SK-N-SH treated with all-trans-retinoic acid at 6 μM for 48 hours (cell line): ENCODE measurements at regions not wholly inside any gene's neighbourhood (a gene's known extent, or its start where the extent isn't known, plus 50 kb on each side); places are given as distances from the start of the nearest gene placed in this dataset.

ENCODE experiments used
- ATAC-seq: fragments of 200-7000 bp; cut with Tn5 transposase; 3 replicates; pipeline ENCODE4 v1.9.1; 2020; ENCODE audit warnings: mild to moderate bottlenecking, moderate library complexity
- ARNTL ChIP-seq: fragments of 450-650 bp; formaldehyde crosslinking; IDR thresholded peaks from 2 replicates; pipeline ENCODE4 v1.5.0; 2020; ENCODE audit warnings: low read depth, mild to moderate bottlenecking, moderate library complexity, borderline replicate concordance
- BACH2 ChIP-seq: fragments of 250-450 bp; sonication (Bioruptor Pico); IDR thresholded peaks from 2 replicates; pipeline ENCODE4 v1.9.0; 2021; ENCODE audit warnings: mild to moderate bottlenecking, borderline replicate concordance
- CSDC2 ChIP-seq: fragments of 250-450 bp; sonication (Bioruptor Pico); IDR thresholded peaks from 2 replicates; pipeline ENCODE4 v1.5.0; 2020; ENCODE audit warnings: mild to moderate bottlenecking, moderate library complexity
- ESRRG ChIP-seq: fragments of 250-450 bp; sonication (Bioruptor Pico); IDR thresholded peaks from 2 replicates; pipeline ENCODE4 v1.6.1; 2021; ENCODE audit warnings: mild to moderate bottlenecking
- GLIS3 ChIP-seq: fragments of 250-450 bp; sonication (Bioruptor Pico); IDR thresholded peaks from 2 replicates; pipeline ENCODE4 v1.5.0; 2020; ENCODE audit warnings: mild to moderate bottlenecking, moderate library complexity
- ISL1 ChIP-seq: fragments of 250-450 bp; sonication (Bioruptor Pico); IDR thresholded peaks from 2 replicates; pipeline ENCODE4 v2.1.2; 2022; ENCODE audit warnings: mild to moderate bottlenecking, moderate library complexity
- OSR1 ChIP-seq: fragments of 250-450 bp; sonication (Bioruptor Pico); IDR thresholded peaks from 2 replicates; pipeline ENCODE4 v1.8.0; 2022; ENCODE audit warnings: moderate library complexity, mild to moderate bottlenecking, inconsistent platforms
- PPARA ChIP-seq: fragments of 250-450 bp; sonication (Bioruptor Pico); IDR thresholded peaks from 2 replicates; pipeline ENCODE4 v1.5.0; 2020; ENCODE audit warnings: mild to moderate bottlenecking, borderline replicate concordance
- RARB ChIP-seq: fragments of 250-450 bp; sonication (Bioruptor Pico); IDR thresholded peaks from 2 replicates; pipeline ENCODE4 v1.8.0; 2021; ENCODE audit warnings: mild to moderate bottlenecking, moderate library complexity
- SNAI2 ChIP-seq: fragments of 250-450 bp; sonication (Bioruptor Pico); IDR thresholded peaks from 2 replicates; pipeline ENCODE4 v1.5.0; 2020; ENCODE audit warnings: mild to moderate bottlenecking, moderate library complexity
- TCF4 ChIP-seq: fragments of 250-450 bp; sonication (Bioruptor Pico); IDR thresholded peaks from 2 replicates; pipeline ENCODE4 v1.8.0; 2021; ENCODE audit warnings: mild to moderate bottlenecking, moderate library complexity, borderline replicate concordance
- ZC3H10 ChIP-seq: fragments of 250-450 bp; sonication (Bioruptor Pico); IDR thresholded peaks from 2 replicates; pipeline ENCODE4 v1.5.1; 2021; ENCODE audit warnings: mild to moderate bottlenecking, moderate library complexity
- ZFP3 ChIP-seq: fragments of 250-450 bp; sonication (Bioruptor Pico); IDR thresholded peaks from 2 replicates; pipeline ENCODE4 v1.5.0; 2020; ENCODE audit warnings: mild to moderate bottlenecking, moderate library complexity
- ZFP30 ChIP-seq: fragments of 450-650 bp; formaldehyde crosslinking; IDR thresholded peaks from 2 replicates; pipeline ENCODE4 v1.5.0; 2022; ENCODE audit warnings: mild to moderate bottlenecking, moderate library complexity
- ZNF70 ChIP-seq: fragments of 450-650 bp; formaldehyde crosslinking; IDR thresholded peaks from 2 replicates; pipeline ENCODE4 v1.5.0; 2020; ENCODE audit warnings: mild to moderate bottlenecking, moderate library complexity
- TF ChIP-seq, protein P1 (sequence below): fragments of 250-450 bp; sonication (Bioruptor Pico); IDR thresholded peaks from 2 replicates; pipeline ENCODE4 v1.5.1; 2021; ENCODE audit warnings: mild to moderate bottlenecking, moderate library complexity
- TF ChIP-seq, protein P2 (sequence below): fragments of 250-450 bp; sonication (Bioruptor Pico); IDR thresholded peaks from 2 replicates; pipeline ENCODE4 v1.8.0; 2021; ENCODE audit warnings: low read depth, mild to moderate bottlenecking, moderate library complexity, borderline replicate concordance
- TF ChIP-seq, protein P3 (sequence below): fragments of 250-450 bp; sonication (Bioruptor Pico); IDR thresholded peaks from 2 replicates; pipeline ENCODE4 v1.5.1; 2020; ENCODE audit warnings: low read depth, mild to moderate bottlenecking, moderate library complexity
- TF ChIP-seq, protein P4 (sequence below): fragments of 250-450 bp; sonication (Bioruptor Pico); IDR thresholded peaks from 2 replicates; pipeline ENCODE4 v1.8.0; 2020; ENCODE audit warnings: mild to moderate bottlenecking, moderate library complexity, borderline replicate concordance
- TF ChIP-seq, protein P5 (sequence below): fragments of 250-450 bp; sonication (Bioruptor Pico); IDR thresholded peaks from 2 replicates; pipeline ENCODE4 v1.5.0; 2020; ENCODE audit warnings: mild to moderate bottlenecking, moderate library complexity

DNA sequence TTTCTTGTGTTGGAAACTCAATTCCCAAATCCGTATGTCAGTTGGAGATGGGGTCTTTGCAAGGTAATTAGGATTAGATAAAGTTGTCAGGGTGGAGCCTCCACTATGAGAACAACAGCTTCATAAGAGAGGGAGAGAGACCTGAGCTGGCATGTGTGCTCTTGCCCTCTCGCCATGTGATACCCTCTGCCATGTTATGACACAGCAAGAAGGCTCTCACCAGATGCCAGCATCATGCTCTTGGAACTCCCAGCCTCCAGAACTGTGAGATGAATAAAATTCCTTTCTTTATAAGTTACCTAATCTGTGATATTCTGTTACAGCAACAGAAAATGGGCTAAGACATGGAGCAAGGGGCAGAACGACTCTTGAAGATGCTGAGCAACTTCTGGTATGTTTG is 201.9 kb upstream of the BOD1L1 start:
- no peak for ATAC-seq
- TF ChIP-seq ISL1 (CRISPR knock-in tag) (no peak), ARNTL (no peak), ESRRG (CRISPR knock-in tag) (no peak), GLIS3 (CRISPR knock-in tag) (no peak), TCF4 (no peak), OSR1 (no peak), PPARA (no peak), SNAI2 (no peak), ZFP3 (no peak), ZNF70 (CRISPR knock-in tag) (no peak)
- TF ChIP-seq, protein P1, sequence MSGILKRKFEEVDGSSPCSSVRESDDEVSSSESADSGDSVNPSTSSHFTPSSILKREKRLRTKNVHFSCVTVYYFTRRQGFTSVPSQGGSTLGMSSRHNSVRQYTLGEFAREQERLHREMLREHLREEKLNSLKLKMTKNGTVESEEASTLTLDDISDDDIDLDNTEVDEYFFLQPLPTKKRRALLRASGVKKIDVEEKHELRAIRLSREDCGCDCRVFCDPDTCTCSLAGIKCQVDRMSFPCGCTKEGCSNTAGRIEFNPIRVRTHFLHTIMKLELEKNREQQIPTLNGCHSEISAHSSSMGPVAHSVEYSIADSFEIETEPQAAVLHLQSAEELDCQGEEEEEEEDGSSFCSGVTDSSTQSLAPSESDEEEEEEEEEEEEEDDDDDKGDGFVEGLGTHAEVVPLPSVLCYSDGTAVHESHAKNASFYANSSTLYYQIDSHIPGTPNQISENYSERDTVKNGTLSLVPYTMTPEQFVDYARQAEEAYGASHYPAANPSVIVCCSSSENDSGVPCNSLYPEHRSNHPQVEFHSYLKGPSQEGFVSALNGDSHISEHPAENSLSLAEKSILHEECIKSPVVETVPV (CRISPR knock-in tag) = no peak
- TF ChIP-seq, protein P2, sequence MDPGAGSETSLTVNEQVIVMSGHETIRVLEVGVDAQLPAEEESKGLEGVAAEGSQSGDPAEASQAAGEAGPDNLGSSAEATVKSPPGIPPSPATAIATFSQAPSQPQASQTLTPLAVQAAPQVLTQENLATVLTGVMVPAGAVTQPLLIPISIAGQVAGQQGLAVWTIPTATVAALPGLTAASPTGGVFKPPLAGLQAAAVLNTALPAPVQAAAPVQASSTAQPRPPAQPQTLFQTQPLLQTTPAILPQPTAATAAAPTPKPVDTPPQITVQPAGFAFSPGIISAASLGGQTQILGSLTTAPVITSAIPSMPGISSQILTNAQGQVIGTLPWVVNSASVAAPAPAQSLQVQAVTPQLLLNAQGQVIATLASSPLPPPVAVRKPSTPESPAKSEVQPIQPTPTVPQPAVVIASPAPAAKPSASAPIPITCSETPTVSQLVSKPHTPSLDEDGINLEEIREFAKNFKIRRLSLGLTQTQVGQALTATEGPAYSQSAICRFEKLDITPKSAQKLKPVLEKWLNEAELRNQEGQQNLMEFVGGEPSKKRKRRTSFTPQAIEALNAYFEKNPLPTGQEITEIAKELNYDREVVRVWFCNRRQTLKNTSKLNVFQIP (CRISPR knock-in tag) = no peak

DNA sequence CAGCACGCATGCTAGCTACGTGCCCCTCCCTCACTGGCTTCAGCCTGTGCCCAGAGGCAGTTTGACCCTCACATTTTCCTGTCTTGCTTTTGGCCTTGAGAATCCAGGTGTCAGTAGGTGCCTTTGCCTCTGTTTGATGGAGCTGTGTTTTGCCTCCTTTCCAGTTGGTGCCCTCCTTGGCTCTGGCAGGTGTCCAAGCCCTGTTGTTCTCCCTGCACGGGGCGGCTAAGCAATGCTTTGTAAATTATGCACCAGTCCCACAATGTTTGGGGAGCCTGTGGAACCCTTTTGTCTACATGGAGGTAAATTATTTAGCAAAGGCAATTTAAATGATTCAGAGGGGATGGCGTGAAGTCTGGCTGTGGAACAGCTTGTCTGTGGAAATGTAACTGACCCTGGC is 202.9 kb upstream of the BOD1L1 start:
- TF ChIP-seq SNAI2 (no peak), RARB (CRISPR knock-in tag) (no peak), CSDC2 (CRISPR knock-in tag) (no peak), ZFP3 (no peak), BACH2 (CRISPR knock-in tag) (no peak), ZNF70 (CRISPR knock-in tag) (no peak), ZFP30 (CRISPR knock-in tag) (no peak), ISL1 (CRISPR knock-in tag) (no peak), TCF4 (no peak), ZC3H10 (CRISPR knock-in tag) (no peak), GLIS3 (CRISPR knock-in tag) (no peak), ARNTL (no peak), OSR1 (no peak)
- TF ChIP-seq, protein P1 (CRISPR knock-in tag) = no peak
- TF ChIP-seq, protein P2 (CRISPR knock-in tag) = no peak
- TF ChIP-seq, protein P3, sequence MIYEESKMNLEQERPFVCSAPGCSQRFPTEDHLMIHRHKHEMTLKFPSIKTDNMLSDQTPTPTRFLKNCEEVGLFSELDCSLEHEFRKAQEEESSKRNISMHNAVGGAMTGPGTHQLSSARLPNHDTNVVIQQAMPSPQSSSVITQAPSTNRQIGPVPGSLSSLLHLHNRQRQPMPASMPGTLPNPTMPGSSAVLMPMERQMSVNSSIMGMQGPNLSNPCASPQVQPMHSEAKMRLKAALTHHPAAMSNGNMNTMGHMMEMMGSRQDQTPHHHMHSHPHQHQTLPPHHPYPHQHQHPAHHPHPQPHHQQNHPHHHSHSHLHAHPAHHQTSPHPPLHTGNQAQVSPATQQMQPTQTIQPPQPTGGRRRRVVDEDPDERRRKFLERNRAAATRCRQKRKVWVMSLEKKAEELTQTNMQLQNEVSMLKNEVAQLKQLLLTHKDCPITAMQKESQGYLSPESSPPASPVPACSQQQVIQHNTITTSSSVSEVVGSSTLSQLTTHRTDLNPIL (CRISPR knock-in tag) = no peak
- TF ChIP-seq, protein P4, sequence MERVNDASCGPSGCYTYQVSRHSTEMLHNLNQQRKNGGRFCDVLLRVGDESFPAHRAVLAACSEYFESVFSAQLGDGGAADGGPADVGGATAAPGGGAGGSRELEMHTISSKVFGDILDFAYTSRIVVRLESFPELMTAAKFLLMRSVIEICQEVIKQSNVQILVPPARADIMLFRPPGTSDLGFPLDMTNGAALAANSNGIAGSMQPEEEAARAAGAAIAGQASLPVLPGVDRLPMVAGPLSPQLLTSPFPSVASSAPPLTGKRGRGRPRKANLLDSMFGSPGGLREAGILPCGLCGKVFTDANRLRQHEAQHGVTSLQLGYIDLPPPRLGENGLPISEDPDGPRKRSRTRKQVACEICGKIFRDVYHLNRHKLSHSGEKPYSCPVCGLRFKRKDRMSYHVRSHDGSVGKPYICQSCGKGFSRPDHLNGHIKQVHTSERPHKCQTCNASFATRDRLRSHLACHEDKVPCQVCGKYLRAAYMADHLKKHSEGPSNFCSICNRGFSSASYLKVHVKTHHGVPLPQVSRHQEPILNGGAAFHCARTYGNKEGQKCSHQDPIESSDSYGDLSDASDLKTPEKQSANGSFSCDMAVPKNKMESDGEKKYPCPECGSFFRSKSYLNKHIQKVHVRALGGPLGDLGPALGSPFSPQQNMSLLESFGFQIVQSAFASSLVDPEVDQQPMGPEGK (CRISPR knock-in tag) = no peak
- ATAC-seq = no peak

DNA sequence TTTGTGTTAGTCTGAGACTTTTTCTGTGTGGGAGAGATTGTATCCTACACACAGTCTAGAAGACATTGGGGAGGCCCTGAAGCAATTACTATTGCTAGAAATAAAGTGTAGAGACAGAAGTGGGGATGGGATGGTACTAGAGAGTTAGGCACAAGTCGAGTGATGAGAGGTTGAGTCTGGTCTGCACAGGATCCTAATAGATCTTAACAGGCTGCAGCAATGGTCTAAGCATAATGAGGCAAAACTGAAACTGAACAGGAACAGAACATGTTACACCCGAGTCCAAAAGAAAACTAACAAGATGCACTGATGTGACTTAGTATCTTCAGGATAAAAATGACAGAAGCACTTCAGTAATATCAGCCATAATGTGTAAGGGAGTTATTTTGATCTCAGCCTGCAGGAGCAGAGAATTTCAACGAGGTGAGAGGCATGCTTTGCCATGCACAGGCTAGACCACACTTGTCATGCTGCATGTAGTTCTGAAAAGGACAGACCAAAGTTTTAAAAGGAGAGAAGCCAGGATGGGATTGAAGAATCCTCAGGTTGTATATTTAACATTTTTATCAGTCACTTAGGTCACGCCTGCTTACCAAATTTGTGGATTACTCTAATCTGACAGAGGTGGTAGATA is 205.8 kb upstream of the BOD1L1 start:
- ATAC-seq = no peak
- TF ChIP-seq, protein P5, sequence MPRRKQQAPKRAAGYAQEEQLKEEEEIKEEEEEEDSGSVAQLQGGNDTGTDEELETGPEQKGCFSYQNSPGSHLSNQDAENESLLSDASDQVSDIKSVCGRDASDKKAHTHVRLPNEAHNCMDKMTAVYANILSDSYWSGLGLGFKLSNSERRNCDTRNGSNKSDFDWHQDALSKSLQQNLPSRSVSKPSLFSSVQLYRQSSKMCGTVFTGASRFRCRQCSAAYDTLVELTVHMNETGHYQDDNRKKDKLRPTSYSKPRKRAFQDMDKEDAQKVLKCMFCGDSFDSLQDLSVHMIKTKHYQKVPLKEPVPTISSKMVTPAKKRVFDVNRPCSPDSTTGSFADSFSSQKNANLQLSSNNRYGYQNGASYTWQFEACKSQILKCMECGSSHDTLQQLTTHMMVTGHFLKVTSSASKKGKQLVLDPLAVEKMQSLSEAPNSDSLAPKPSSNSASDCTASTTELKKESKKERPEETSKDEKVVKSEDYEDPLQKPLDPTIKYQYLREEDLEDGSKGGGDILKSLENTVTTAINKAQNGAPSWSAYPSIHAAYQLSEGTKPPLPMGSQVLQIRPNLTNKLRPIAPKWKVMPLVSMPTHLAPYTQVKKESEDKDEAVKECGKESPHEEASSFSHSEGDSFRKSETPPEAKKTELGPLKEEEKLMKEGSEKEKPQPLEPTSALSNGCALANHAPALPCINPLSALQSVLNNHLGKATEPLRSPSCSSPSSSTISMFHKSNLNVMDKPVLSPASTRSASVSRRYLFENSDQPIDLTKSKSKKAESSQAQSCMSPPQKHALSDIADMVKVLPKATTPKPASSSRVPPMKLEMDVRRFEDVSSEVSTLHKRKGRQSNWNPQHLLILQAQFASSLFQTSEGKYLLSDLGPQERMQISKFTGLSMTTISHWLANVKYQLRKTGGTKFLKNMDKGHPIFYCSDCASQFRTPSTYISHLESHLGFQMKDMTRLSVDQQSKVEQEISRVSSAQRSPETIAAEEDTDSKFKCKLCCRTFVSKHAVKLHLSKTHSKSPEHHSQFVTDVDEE (CRISPR knock-in tag) = no peak
- TF ChIP-seq, protein P4 (CRISPR knock-in tag) = no peak
- TF ChIP-seq ISL1 (CRISPR knock-in tag) (no peak), ZFP3 (no peak)
- TF ChIP-seq, protein P1 (CRISPR knock-in tag) = no peak
